AG10803 (cell line): ENCODE measurements at regions not wholly inside any gene's neighbourhood (a gene's known extent, or its start where the extent isn't known, plus 50 kb on each side); places are given as distances from the start of the nearest gene placed in this dataset.
"Not testable (repeated sequence)": the region's sequence is repeated elsewhere in the genome, so short reads cannot be mapped to it uniquely, and the experiment has no call there.

Source experiments
- DNase-seq: peaks from one replicate; pipeline ENCODE4 v3.0.0; 2010; ENCODE audit warnings: low read depth
- H3K4me3 ChIP-seq: 2 replicates; pipeline ENCODE4 v1.5.1; 2011; ENCODE audit warnings: mild to moderate bottlenecking, low read length, control low read depth
- CTCF ChIP-seq: conservative IDR thresholded peaks from 2 replicates; pipeline ENCODE4 v1.5.1; 2011; ENCODE audit warnings: mild to moderate bottlenecking, low read length, control low read depth, inconsistent platforms

DNA sequence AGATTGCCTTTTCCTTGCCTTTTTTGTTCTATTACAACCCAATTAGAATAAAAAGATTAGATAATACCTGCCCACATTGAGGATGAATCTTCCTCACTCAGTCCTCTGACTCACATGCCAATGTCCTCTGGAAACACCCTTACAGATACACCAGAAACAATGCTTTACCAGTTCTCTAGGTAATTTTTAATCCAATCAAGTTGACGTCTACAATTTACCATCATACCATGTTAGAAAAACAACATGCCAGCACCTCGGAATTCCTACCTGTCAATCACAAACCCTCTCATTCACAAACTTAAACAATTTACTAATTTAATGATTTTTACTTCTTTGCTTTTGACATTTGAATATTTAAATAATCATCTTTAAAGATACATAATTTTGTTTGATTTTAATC, 953.8 kb downstream of the TRHDE start:
- H3K4me3 ChIP-seq: no peak overlapping the region
- DNase-seq: no peak
- TF ChIP-seq CTCF: no peak

DNA sequence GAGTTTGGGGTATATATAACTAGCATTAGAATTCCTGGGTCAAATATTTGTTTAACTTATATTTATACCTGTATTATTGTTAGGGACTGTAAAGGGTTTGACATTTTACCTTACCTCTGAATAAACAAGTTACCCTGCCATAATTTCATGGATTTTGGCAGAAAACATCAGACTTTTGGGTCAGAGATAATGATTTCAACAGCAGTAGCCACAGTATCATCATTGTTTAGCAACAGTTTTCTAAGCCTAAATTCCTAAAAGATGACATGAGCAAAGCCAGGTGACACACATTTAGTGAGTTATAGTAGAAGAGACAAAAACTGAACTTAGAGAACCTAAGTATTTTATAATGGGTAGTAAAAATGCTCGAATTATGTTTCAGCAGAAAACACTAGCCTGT, 954.4 kb downstream of the TRHDE start:
- no peak for TF ChIP-seq CTCF
- no peak overlapping the region for H3K4me3 ChIP-seq

DNA sequence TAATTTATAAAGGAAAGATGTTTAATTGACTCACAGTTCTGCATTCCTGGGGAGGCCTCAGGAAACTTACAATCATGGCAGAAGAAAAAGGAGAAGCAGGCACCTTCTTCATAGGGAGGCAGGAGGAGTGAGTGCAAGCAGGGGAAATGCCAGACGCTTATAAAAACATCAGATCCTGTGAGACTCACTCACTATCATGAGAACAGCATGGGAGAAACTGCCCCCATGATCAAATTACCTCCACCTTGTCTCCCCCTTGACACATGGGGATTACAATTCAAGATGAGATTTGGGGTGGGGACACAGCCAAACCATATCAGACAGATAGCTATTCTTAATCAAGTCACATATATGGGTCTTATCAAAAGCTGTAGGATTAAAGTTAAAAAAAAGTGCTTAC, 956.7 kb downstream of the TRHDE start:
- H3K4me3 ChIP-seq, DNase-seq: not testable (repeated sequence)

More for the DNA sequence above, 954.4 kb downstream of the TRHDE start:
- no peak for DNase-seq

- no peak for DNase-seq
- TF ChIP-seq CTCF: no peak
- H3K4me3 ChIP-seq: no peak overlapping the region
Measured at GRCh38 chr12:73235387-73235786, 963.2 kb downstream of the TRHDE start.

DNA sequence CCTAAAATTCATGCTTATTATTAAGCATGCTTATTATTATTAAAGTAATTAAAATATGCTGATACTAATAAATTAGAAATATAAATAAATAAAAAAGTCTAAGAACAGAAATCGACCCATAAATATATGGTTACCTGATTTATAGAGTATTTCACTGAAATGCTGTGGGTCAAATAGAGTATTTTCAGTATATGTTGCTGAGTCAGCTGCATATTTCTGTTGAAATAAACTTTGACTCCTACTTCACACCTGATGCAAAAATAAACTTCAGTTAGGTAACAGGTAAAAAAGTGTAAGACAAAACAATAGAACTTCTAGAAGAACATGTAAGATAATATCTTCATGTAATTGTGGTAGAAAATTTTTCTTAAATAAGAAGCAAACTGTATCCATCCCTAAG, 967.9 kb downstream of the TRHDE start:
- H3K4me3 ChIP-seq: no peak overlapping the region
- DNase-seq: no peak
- TF ChIP-seq CTCF: no peak

GRCh38 chr12:73262788-73263381, 990.7 kb downstream of the TRHDE start:
- no peak overlapping the region for H3K4me3 ChIP-seq
- DNase-seq: no peak
- TF ChIP-seq CTCF: no peak

GRCh38 chr12:73266206-73266605, 994.0 kb downstream of the TRHDE start:
- no peak overlapping the region for H3K4me3 ChIP-seq
- no peak for TF ChIP-seq CTCF
- no peak for DNase-seq

DNA sequence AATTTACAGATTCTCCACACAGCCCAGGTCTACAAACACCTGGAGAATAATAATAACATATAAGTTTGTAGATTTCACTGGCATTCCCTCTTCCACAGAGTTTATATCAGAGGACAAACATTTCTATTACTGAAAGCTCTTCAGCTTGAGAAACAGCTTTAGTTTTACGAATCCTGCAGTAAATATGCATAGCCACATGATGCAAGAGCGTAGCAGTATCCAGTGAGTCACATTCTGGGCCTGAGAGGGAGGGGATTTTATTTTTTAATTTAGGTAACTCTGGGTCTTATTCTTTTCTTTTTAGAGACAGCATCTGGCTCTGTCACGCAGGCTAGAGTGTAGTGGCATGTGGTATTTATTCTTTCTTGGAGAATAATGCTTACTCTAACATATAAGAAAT, 1002.8 kb downstream of the TRHDE start:
- no peak for TF ChIP-seq CTCF
- H3K4me3 ChIP-seq: no peak overlapping the region
- DNase-seq: no peak
